Tibial nerve (tissue), 4 donors: ENCODE measurements at regions not wholly inside any gene's neighbourhood (a gene's known extent, or its start where the extent isn't known, plus 50 kb on each side); places are given as distances from the start of the nearest gene placed in this dataset.

ENCODE experiments used
- CTCF ChIP-seq, 5 experiments: fragments of 200-600 bp in 3 of 5; fragments of 450-650 bp in 2 of 5; sonication (generic) in 3 of 5; IDR thresholded peaks; one replicate each; pipeline ENCODE4 v1.5.1; 2016 to 2019; ENCODE audit warnings: antibody characterized with exemption in 5 of 5, mild to moderate bottlenecking in 3 of 5, moderate library complexity in 2 of 5
- EP300 ChIP-seq, 2 donors: sonication (generic); formaldehyde crosslinking; IDR thresholded peaks; one replicate each; pipeline ENCODE4 v1.6.1; 2017; ENCODE audit warnings: antibody characterized with exemption in 2 of 2, mild to moderate bottlenecking in 1 of 2
- POLR2A ChIP-seq, 2 donors: fragments of 450-650 bp; IDR thresholded peaks; one replicate each; pipeline ENCODE4 v1.6.1; 2017; ENCODE audit warnings: antibody characterized with exemption in 2 of 2, mild to moderate bottlenecking in 2 of 2, moderate library complexity in 2 of 2

- TF ChIP-seq CTCF (IDR thresholded peaks at IDR 0.05): no peak
- TF ChIP-seq POLR2A (IDR thresholded peaks at IDR 0.05): no peak
- no peak for TF ChIP-seq EP300 (IDR thresholded peaks at IDR 0.05)
Measured at GRCh38 chr13:111548301-111548700, 227.9 kb downstream of the TEX29 start.
